ENCODE measurements at regions not wholly inside any gene's neighbourhood (a gene's known extent, or its start where the extent isn't known, plus 50 kb on each side); places are given as distances from the start of the nearest gene placed in this dataset.
A peak's percentile ranks its signal among the peaks of the same experiment; 100 is the strongest.
"Not testable (repeated sequence)": the region's sequence is repeated elsewhere in the genome, so short reads cannot be mapped to it uniquely, and the experiment has no call there.

DNA sequence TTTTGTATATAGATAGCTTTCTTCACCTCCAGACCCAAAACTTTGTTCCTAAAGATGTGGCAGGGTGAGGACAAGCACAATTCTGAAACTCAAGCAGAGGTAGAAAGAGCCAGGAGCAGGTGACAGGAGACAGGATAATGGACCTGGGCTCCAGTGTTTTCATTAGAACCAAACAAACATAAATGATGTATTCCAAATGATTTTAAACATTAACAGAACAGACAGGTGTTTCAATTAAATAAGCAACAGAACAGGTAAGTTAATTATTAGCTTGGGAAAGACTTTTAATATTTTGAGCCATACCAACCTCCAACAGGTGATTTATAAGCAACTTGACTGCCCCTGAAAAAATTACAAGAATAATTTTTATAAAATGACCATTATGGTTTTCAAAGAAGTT, 459.4 kb upstream of the LCORL start:
- peak; percentile 99 for FAIRE-seq

- FAIRE-seq: no peak
These were observed 458.8 kb upstream of the LCORL start for GRCh38 chr4:18480342-18480741.

DNA sequence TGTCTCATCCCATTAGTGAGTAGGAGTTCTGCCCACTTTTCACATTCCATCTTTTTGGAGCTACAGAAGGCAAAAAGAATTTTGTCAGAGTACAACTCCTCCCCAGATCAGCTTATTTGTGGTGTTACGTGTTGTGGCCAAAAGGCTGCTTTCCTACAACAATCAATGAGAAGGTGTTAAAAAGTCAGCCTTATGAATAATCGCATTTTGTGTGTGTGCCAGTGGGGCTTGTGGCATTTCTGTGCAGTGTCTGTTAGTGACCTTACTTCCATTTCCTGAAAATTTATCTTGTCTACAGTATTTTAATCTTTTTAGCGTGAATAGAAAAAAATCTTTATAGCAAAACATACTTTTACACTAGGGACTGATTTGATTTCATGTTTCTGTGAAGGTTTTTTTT, 458.3 kb upstream of the LCORL start:
- FAIRE-seq: no peak

- peak; percentile 85 for FAIRE-seq
These were observed 442.5 kb upstream of the LCORL start for GRCh38 chr4:18463987-18464559.

DNA sequence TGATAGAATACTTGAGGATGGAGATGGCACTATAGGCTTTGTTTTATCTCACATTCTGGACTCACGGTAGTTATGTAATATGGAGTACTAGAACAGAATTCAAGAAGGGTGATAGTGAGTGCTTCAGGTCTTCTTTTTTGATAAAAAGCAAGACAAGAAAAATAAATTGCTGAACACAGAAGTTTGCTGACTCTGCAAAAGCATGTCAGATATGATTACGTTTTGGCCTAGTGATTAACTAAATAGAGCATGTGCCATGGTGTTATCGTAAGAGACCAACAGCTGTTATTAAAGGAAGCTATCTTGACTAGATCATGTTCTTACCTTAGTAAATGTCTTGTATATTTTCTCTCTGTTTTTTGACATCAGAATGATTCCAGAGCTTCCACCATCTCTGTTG, 436.9 kb upstream of the LCORL start:
- peak; percentile 62 for FAIRE-seq

DNA sequence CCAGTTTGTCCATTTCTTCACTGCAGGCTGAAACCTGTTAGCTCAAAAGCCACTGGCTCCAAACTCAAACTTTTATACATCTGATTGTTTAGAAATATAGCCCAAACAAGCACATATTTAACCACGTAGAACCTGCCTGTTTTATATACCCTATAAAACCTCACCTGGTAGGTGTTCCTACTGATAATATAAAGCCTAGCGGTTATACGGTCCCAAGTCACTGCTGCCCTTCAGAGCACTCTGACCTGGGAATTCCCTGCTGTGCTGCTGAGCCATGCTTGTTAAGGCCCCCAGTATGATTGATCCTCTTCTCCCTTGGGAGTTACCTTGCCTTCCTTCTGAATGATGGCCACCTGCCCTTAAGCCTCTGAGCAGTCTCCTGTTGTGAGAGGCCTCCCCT, 432.8 kb upstream of the LCORL start:
- FAIRE-seq: no peak

DNA sequence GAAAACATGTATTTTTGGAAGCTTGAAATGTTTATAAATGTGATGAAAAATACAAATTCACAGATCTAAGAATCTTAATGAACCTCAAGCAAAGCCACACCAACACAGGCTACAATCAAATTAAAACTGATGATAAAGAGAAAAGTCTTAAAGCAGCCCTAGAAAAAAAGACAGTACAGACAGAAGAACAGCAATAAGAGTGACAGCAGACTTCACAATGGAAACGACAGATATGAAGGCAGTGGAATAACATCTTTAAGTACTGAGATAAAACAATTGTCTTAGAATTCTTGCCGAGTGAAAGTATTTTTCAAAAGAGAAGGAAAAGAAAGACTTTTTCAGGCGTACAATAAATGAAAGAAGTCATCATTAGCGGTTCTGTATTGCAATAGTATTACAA, 423.6 kb upstream of the LCORL start:
- FAIRE-seq: no peak

DNA sequence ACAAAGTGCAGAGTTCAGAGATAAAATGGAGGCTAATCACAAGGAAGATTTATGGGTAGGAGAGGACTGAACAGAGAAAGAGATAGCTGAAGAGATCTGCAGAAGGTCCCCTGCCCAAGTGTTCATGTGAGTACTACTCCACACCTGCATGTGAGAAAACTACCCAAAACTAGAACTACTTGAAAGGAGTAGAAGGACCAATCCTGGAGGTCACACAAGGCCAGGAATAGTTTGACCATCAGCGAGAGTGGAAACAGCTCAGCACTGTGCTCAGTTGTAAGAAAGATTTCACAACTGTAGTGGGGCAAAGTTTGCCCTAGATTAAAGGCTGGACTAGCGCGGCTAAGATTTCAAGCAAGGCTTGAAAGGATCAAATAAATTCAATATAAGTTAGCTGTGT, 422.7 kb upstream of the LCORL start:
- FAIRE-seq: no peak

DNA sequence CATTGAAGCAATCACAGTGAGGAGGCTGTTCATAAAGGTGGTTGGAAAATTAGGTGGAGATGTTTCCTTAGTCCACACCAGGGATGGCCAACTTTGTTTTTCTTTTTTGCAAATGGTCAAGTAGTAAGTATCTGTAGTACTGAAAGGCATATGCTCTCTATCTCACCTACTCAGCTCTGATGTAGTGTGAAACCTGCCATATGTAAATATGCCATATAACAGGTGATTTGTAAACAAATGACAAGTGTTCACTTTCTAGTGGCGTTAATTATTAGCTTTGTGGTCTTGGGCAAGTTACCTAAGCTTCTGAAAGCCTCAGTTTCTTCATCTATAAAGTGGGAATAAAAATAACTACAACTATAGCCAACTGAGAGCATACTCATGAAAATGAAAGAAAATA, 421.4 kb upstream of the LCORL start:
- FAIRE-seq: no peak

DNA sequence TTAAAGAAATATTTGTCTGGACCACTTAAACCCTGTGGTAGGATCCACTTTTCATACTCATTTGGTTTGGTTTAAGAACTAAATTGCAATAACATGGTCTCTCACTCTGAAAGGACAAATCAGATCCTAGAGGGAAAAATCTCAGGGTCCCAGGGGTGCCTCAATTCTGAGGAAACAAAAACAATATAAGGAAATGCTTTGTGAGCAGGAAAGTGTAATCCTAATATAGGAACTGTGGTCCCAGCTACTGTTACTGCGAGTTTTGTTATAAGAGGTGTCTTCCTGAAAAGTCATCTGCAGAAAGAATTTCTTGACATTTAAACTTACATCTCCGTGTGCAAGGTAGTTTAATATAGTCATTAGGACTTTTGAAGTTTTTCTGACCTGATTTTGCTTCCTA, 420.1 kb upstream of the LCORL start:
- FAIRE-seq: no peak

DNA sequence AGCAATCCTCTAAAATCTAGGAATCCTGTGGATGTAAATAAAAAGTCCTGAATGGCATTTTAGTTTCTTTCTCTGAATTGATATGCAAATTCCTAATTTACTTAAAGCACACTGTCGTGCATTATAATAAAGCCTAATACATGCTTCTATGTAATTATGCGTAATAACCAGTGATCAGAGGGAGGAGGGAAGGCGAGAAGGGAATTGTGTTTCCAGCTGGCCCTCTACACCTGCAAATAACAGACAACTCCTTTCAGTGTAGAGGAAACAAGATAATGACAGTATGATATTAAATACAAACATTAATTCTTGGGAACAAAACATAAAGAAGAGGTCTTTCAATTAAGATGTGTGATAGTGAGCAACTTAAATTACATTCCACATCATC, 419.6 kb upstream of the LCORL start:
- peak; percentile 27 for FAIRE-seq

DNA sequence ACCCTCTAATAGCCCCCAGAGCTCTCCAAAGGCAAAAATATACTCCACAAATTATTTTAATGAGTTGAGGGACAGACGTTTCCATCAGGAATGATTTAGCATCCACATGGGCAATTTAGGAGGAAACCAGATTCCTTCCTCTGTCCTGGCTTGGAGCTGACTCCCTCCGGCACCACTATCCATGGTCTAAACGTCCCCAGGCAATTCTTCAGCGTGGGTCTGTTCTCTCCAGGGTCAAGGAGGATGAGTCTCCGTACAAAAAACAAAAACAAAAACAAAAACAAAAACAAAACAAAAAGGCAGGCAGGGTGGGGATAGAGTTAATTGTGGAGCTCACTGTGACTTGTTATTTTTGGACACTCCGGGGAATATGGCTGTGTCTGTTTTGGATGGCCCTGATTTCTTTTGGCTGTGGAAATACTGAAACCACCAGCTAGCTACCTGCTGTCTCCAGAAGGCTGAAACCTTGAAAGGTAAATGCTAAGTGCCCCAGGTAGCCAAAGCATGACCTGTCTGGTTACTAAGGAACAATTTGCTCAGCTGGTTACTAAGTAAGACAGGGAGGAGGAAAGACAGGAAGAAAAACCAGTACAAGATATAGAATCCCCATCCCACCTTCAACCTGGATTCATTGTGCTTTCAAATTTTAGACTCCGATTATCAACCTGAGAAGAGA, 419.1 kb upstream of the LCORL start:
- FAIRE-seq: peak; percentile 91

GRCh38 chr4:18439311-18439710, 417.8 kb upstream of the LCORL start:
- no peak for FAIRE-seq

DNA sequence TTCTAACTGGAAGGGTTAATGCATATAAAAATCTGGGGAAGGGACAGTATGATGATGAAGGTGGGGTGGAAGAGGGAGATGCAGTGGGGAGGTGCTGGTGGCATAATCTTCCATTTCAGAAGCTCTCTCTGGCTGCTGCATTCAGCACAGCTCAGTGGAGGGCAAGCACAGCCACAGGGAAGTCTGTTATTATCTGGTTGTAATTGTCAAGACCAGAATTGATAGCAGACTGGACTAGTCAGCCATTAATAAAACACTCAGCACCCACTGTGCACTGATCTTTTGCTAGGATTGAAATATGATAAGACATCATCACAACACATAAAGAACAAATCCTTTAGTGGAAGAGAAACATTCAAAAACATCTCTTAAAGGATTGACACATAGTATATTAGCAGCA, 414.2 kb upstream of the LCORL start:
- FAIRE-seq: no peak

DNA sequence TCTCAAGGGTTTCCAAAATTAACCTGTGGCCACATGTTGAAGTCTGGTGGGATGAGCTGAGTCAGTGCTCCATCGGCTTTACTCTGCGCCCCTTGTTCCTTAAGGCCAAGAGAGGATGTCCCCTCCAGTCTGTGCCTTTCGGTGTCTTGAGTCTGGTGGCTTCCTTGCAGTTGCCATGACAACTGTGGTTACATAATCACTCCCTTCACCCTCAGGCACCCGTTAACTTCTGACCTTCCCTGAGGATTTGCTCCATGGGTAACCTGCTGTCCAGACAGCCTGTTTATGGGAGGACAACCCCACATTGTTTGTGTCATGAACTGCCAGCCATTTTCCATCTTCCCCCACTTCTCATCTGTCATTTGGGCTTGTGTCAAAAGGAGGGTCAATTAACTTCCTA, 401.1 kb upstream of the LCORL start:
- no peak for FAIRE-seq

DNA sequence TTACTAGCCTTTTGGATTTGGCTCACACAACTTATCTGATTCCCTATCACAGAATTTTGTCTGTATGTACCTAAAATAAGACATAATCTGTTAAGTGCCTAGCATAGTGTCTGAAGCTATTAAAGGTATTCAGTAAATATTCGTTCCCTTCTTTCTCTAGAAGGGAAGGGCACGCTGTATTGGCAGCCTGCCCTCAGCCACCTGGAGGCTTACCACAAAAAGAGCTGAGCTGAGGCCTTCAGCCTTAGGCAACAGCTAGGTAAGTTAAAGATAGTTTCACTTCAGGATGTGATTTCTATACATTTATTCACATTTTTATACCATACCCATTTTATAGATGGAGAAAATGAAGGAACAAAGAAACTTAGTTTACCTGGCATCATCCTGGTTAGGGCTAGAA, 400.0 kb upstream of the LCORL start:
- FAIRE-seq: no peak

DNA sequence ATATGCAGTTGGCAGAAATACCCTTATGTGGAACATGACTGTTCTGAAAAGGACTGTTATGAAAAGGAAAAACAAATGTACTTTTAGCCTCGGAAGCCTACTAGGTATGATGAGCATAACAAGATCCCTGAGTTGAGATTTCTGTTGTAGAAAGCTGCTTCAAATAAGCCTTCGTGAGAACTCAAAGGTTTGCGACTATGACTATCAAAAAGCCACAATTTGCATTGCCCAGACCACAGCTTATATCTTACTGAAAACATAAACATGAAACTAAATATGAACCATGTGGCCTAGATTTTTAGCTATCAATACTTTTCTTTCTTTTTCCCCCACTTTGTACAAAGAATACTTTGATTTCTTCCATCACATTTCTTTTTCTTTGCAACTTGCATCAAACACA, 398.2 kb upstream of the LCORL start:
- no peak for FAIRE-seq

DNA sequence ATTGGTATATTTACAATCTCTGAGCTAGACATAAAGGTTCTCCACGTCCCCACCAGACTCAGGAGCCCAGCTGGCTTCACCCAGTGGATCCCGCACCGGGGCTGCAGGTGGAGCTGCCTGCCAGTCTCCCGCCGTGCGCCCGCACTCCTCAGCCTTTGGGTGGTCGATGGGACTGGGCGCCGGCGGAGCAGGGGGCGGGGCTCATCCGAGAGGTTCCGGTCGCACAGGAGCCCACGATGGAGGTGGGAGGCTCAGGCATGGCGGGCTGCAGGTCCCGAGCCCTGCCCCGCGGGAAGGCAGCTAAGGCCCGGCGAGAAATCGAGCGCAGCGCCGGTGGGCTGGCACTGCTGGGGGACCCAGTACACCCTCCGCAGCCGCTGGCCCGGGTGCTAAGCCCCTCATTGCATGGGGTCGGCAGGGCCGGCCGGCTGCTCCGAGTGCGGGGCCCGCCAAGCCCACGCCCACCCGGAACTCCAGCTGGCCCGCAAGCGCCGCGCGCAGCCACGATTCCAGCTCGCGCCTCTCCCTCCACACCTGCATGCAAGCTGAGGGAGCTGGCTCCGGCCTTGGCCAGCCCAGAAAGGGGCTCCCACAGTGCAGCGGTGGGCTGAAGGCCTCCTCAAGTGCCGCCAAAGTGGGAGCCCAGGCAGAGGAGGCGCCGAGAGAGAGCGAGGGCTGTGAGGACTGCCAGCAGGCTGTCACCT, 396.8 kb upstream of the LCORL start:
- not testable (repeated sequence) for FAIRE-seq

- not testable (repeated sequence) for FAIRE-seq
These were observed 396.1 kb upstream of the LCORL start for GRCh38 chr4:18417651-18418050.

DNA sequence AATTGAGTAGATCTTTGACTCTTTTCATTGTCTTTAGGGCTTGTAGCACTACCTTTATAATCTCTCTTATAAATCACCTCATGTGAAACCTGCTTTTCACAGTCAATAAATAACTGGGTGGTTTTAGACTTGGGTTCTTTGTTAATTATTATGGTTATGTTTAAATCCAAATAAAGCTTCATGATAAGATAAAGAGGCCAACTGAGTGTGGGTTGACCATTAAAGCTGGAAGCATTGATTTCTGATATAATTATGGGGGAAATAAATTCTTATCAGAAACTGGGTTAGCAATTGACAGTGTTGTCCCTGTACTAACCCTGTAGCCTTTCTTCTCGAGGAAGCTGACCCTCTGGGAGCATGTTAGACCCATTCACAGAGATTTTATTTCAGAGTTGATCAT, 384.7 kb upstream of the LCORL start:
- no peak for FAIRE-seq

- no peak for FAIRE-seq
These were observed 383.5 kb upstream of the LCORL start for GRCh38 chr4:18405054-18405453.

GRCh38 chr4:18404642-18405041, 383.1 kb upstream of the LCORL start:
- FAIRE-seq: no peak

- no peak for FAIRE-seq
These were observed 381.8 kb upstream of the LCORL start for GRCh38 chr4:18403327-18403726.

- no peak for FAIRE-seq
These were observed 380.3 kb upstream of the LCORL start for GRCh38 chr4:18401868-18402267.

GRCh38 chr4:18401425-18401824, 379.9 kb upstream of the LCORL start:
- no peak for FAIRE-seq
